Activated CD4-positive, alpha-beta T cell treated with anti-CD3 and anti-CD28 coated beads, Interleukin-2, amount 50 U/mL, for 1 hour (primary cell): ENCODE measurements at regions not wholly inside any gene's neighbourhood (a gene's known extent, or its start where the extent isn't known, plus 50 kb on each side); places are given as distances from the start of the nearest gene placed in this dataset.
A peak's percentile ranks its signal among the peaks of the same experiment; 100 is the strongest.
"Not testable (repeated sequence)": the region's sequence is repeated elsewhere in the genome, so short reads cannot be mapped to it uniquely, and the experiment has no call there.

Experiments
- DNase-seq: peaks from one replicate; pipeline ENCODE4 v3.0.0-alpha.2; 2020

DNA sequence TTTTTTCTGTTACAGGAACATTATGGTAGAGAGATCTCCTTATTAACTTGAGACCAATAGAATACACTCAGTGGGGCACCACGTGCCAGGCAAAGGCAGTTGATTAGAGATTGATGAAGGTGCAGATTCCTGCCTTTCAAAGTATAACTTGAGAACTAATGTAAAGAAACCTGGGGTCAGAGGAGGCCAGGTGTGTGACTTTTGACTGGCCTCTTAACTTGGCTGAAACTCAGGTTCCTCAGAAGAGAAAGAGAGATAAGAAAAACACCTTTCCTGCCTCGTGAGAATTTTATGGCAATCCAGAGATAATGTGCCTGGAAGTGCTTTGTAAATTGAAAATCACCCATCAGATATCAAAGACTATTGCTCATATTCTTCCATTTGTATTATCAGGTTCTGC, 110.7 kb upstream of the GZMB start:
- no peak for DNase-seq

DNA sequence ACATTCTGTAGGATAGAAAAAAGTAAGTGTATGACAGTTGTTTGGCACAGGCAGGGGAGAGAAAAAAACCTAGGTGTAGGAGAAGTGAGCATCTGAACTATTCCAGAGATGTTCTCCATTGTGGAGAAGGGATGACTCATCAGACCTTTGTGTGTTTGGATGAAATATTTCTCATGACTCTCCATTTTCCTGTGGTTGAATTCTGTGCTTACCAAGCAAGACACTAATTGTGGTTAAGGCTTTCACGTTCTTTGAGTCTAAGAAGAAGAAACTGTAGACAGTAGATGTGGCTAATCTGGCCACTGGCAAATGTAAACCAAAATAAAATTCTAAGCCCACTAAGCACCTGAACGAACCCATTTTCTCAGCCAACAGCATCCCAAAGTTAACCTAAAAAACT, 107.9 kb upstream of the GZMB start:
- DNase-seq: no peak

- no peak for DNase-seq
Measured at GRCh38 chr14:24735984-24736630, 102.1 kb upstream of the GZMB start.

DNA sequence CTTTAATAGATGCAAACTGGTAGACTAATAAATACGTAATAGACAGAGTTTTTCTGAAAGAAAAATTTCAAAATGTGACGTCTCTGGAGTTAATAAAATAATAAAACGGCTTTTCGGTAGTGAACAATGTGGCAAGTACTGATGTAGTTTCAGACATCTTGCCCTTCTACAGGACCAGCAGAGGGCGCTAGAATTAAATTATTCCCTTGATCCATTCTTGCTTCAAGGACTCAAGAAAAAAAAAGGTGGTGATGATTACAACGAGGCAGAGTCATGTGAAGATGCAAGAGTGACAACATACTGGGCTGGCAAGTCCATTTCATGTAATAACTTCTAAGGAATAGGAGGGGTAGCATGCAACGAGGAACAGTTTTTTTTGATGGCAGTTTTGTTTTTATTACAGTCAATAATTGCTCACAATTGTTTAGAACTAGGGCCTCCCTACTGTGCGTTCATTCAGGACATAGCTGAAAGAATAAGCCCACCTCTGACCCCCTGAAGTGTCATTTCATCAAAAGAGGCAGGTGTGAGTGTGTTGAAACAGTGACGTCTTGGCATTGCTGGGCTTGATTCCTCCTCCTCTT, 101.0 kb upstream of the GZMB start:
- no peak for DNase-seq

DNA sequence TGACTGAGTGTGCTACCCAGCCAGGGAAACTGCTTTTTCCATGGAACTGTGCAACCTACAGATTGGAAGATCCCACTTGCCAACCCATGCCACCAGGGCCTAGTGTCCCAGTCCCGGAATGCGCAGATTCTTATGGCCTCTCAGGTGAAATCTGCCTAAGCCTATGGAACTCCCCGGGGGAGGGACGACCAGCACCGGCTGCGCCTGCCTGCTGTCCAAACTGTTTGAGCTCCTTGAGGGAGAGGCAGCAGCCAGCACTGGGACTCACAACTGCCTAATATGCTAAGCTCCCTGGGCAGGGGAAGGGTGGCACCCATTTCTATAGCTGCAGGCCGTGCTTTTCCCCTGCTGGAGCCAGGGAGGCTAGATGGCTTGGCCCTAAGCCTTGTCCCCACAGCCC, 92.5 kb upstream of the GZMB start:
- no peak for DNase-seq

DNA sequence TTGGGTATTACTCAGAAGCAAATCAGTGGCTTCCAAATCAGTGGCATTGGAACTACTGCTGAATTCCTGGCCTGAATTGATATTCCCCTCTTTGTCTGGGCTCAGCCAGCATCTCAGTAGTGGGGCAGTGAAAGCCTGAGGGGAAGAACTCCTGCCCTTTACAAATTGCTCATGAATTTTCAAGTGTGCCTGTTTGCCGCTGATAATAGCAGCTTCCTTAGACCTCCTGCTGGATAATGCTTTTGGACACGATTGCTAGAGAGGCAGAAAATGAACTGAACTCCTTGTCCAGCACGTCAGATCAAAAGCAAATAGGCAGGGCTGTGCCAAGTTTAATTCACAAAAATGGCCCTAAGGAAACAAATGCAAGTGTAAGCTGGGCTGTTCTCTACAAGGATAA, 91.3 kb upstream of the GZMB start:
- DNase-seq: no peak

DNA sequence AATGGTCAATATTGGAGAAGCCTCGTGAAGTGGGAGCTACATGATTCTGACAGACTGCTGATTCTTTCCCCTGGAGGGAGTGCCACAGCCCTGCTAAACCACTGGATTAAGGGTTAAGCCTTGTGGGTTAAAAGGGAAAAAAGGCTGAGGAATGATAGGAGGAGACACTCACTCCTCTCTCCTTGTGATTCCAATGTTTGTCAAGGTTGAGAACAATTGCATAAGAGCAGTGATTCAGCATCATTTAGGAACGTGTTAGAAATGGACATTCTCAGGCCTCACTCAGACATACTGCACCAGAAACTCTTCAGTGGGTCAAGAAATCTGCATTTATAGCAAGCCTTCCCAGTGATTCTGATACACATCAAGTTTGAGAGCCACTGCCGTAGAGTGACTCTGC, 87.8 kb upstream of the GZMB start:
- no peak for DNase-seq

DNA sequence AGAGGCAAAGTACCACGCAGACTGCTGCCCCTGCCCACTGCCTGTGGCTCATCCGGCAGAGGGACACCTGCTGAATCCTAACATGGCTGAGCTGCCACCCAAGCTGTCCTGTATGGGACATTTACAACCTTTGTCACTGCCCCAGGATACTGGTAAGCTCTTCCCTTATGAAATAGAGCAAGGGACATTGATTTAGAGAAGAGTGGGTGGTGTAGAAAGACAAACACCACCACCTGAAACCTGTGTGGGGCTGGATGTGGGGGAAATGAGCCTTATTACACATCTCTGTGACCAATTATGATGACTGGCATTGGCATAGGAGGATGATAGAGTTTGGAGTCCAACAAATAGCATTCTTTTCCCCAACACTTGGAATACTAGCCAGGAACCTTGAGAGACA, 81.2 kb upstream of the GZMB start:
- no peak for DNase-seq

- DNase-seq: no peak
Measured at GRCh38 chr14:24713404-24713803, 79.4 kb upstream of the GZMB start.

GRCh38 chr14:24712909-24713308, 78.9 kb upstream of the GZMB start:
- no peak for DNase-seq

DNA sequence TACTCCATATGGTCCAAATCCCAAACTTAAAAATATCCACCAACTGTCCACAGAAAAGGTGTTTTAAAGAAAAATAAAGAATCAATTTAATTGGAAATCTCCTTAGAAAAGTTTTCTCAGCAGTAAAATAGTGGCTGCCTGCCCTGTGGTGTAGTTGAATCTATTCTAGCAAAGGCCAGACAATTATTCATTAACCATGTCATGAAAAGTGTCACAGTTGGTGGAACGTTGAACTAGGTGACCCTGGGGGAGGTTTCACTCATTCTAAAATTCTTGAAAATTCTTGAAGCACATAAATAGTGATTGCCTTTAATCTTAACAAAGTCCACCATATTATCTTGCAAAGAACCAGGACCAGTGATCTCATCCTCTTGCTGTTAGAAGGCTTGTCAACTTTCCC, 78.4 kb upstream of the GZMB start:
- DNase-seq: no peak

GRCh38 chr14:24710403-24711112, 76.6 kb upstream of the GZMB start:
- peak; percentile 45 for DNase-seq

DNA sequence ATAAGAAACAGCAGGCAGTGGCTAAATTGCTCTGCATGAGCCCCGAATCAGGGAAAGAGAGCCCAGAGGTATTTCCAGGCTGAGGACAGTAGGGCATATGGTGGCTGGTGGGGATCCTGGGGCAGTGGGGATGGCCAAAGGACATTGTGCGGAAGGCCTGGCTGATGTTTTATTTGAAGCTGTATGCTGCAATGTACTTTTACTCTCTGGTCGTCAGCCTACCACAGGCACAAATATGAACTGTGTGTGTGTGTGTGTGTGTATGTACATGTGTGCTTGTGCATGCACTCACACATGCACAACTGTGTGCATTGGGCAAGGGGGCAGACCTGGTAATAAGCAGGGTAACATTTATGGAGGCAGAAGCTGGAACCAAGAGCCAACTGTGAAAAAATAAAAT, 74.7 kb upstream of the GZMB start:
- DNase-seq: no peak

DNA sequence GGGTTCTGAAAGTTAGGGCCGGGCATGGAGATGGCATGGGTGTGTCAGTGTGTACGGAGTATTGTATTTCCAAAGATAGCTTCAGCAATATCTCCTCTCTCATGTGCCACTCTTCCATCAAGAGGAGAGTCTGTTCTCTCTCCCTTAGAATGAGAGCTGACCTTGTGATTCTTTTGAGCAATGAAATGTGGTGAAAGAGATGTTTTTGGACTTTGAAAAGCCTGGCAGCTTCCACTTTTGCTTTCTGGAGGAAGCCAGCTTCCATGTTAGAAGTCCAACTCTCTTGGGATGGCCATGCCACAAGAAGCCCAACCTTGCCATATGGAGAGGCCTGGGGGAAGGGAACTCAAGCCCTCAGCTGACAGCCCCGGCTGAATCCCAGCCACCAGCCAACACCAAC, 72.4 kb upstream of the GZMB start:
- no peak for DNase-seq

DNA sequence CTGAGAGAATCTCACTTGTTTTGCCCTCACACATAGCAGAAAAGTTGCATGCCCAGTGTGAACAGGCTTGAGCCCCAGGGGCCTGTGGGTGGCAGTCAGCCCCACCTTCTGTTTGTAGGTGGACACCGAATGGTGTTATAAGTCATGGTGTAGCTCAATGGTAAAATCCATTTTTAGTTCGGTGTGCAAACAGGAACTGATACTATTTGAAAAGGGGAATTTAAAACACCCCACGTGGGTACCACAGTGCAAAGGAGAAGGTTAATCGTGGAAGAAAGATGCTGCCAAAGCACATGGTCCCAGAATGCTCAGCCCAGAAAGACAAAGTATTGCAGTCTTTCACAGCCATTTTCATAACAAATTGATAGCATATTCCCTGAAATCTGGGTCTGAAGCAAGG, 71.8 kb upstream of the GZMB start:
- DNase-seq: no peak

- DNase-seq: no peak
Measured at GRCh38 chr14:24701062-24701461, 67.1 kb upstream of the GZMB start.

- no peak for DNase-seq
Measured at GRCh38 chr14:24700511-24700910, 66.5 kb upstream of the GZMB start.

DNA sequence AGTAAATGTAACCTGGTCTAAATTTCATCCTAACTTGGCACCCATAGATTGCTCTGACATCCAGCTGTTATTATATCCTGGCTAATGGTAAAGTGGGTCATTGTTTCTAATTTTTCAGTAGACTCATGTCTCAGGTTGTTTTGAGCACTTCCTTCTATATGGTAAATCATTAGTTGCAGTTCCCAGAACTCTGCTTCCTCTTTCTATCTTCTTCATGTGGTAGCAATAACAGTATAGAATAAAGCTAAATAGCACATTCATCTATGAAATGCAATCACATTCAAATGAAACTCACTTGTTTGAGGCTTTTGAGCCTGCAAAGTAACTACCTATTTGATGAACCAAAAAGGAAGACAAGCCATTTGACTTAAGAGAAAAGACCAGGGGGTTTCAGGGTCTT, 65.1 kb upstream of the GZMB start:
- DNase-seq: no peak

DNA sequence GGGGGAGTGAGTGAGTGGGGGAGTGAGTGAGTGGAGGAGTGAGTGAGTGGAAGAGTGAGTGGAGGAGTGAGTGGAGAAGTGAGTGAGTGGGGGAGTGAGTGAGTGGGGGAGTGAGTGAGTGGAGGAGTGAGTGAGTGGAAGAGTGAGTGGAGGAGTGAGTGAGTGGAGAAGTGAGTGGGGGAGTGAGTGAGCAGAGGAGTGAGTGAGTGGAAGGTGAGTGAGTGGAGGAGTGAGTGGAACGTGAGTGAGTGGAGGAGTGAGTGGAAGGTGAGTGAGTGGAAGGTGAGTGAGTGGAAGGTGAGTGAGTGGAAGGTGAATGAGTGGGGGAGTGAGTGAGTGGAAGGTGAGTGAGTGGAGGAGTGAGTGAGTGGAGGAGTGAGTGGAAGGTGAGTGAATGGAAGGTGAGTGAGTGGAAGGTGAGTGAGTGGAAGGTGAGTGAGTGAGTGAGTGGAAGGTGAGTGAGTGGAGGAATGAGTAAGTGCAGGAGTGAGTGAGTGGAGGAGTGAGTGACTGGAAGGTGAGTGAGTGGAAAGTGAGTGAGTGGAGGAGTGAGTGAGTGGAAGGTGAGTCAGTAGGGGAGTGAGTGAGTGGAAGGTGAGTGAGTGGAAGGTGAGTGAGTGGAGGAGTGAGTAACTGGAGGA, 62.4 kb upstream of the GZMB start:
- DNase-seq: not testable (repeated sequence)

DNA sequence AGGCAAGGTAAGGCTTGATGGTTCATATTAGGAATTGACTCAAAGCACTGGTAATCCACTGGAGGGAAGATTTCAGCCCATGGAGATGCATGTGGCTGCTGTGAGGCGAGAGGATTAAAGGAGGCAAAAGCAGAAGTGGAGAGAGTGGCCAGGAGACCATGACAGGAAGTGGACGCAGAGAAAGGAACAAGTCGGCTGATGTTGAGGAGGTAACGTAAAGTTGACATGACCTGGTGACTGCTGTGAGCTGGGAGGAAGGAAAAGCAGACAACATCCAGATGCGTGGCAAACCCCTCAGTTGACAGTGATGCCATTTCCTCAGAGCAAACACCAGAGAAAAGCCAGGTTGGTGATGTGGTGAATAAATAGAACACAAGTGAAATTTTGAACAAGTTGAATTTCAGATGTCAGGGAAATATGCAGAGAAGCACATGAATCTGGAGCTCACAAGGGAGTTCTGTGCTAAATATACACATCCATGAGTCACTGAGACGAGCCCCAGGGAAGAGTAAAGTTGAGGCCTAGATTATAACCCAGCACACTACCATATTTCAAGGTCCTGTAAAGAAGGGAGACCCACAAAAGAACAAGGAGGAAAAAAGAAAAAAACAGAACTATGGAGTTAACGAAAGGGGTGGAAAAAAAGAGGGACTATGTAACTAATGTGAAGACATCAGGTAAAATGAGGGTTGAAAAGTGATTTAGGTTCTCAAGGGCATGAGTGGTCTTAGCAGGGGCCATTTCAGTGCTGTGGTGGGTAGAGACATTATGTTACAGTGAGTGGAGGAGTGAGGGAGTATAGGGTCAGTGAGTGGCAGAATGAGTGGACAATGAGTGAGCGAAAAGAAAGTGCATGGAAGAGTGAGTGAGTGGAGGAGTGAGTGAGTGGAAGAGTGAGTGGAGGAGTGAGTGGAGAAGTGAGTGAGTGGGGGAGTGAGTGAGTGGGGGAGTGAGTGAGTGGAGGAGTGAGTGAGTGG, 61.6 kb upstream of the GZMB start:
- DNase-seq: no peak

- DNase-seq: no peak
Measured at GRCh38 chr14:24694680-24695079, 60.7 kb upstream of the GZMB start.

GRCh38 chr14:24693983-24694382, 60.0 kb upstream of the GZMB start:
- DNase-seq: no peak

DNA sequence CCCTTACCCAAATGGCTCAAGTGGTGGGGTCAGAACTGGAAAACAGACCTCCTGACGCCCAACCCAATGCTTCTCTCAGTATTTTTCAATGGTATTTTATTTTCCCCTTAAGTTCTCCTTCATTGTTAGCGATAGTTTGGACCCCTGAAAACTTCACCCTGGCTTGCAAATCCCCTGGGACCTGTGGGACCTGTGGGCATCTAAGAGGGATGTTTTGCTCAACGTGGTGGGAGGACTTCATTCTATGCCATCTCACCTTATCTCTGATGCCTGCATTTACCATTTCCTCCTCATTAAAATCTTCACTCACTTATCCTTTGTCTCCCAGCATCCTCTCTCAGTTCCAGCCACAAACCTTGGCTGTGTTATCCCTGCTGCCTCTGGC, 59.4 kb upstream of the GZMB start:
- DNase-seq: no peak
